Stimulated activated CD8-positive, alpha-beta memory T cell treated with anti-CD3 and anti-CD28 coated beads, Interleukin-4, amount 100 ng/mL, for 24 hours (primary cell): ENCODE measurements at regions not wholly inside any gene's neighbourhood (a gene's known extent, or its start where the extent isn't known, plus 50 kb on each side); places are given as distances from the start of the nearest gene placed in this dataset.
"Not testable (repeated sequence)": the region's sequence is repeated elsewhere in the genome, so short reads cannot be mapped to it uniquely, and the experiment has no call there.

Source experiments
- DNase-seq: peaks from one replicate; pipeline ENCODE4 v3.0.0-alpha.2; 2020; ENCODE audit warnings: low read depth

GRCh38 chr9:30140407-30140806 is 2244.0 kb upstream of the ACO1 start:
- no peak for DNase-seq

- DNase-seq, result no peak
These were observed 2223.9 kb upstream of the ACO1 start for GRCh38 chr9:30160570-30160969.

- DNase-seq, result no peak
These were observed 2212.2 kb upstream of the ACO1 start for GRCh38 chr9:30172206-30172605.

GRCh38 chr9:30178610-30179009 is 2205.8 kb upstream of the ACO1 start:
- no peak for DNase-seq

- no peak for DNase-seq
These were observed 2191.0 kb upstream of the ACO1 start for GRCh38 chr9:30193421-30193820.

GRCh38 chr9:30196941-30197340 is 2187.5 kb upstream of the ACO1 start:
- DNase-seq, result no peak

- no peak for DNase-seq
These were observed 2187.0 kb upstream of the ACO1 start for GRCh38 chr9:30197453-30197852.

- DNase-seq, result no peak
These were observed 2186.5 kb upstream of the ACO1 start for GRCh38 chr9:30197954-30198353.

- DNase-seq, result no peak
These were observed 2185.8 kb upstream of the ACO1 start for GRCh38 chr9:30198463-30199309.

GRCh38 chr9:30201024-30201423 is 2183.4 kb upstream of the ACO1 start:
- DNase-seq, result no peak

GRCh38 chr9:30235068-30235467 is 2149.4 kb upstream of the ACO1 start:
- DNase-seq, result no peak

- DNase-seq, result no peak
These were observed 2148.9 kb upstream of the ACO1 start for GRCh38 chr9:30235564-30235963.

GRCh38 chr9:30239878-30240277 is 2144.6 kb upstream of the ACO1 start:
- no peak for DNase-seq

GRCh38 chr9:30243467-30243866 is 2141.0 kb upstream of the ACO1 start:
- no peak for DNase-seq

GRCh38 chr9:30244877-30245276 is 2139.6 kb upstream of the ACO1 start:
- DNase-seq, result no peak

GRCh38 chr9:30250872-30251271 is 2133.6 kb upstream of the ACO1 start:
- DNase-seq, result no peak

- no peak for DNase-seq
These were observed 2126.3 kb upstream of the ACO1 start for GRCh38 chr9:30258094-30258493.

GRCh38 chr9:30280229-30280900 is 2104.1 kb upstream of the ACO1 start:
- DNase-seq, result no peak

- DNase-seq, result no peak
These were observed 2095.0 kb upstream of the ACO1 start for GRCh38 chr9:30289435-30289834.

GRCh38 chr9:30292026-30292425 is 2092.4 kb upstream of the ACO1 start:
- not testable (repeated sequence) for DNase-seq

- DNase-seq, result no peak
These were observed 2091.2 kb upstream of the ACO1 start for GRCh38 chr9:30293231-30293630.

GRCh38 chr9:30299126-30299780 is 2085.2 kb upstream of the ACO1 start:
- DNase-seq, result no peak
